Suprapubic skin (tissue), 4 donors: ENCODE measurements at regions not wholly inside any gene's neighbourhood (a gene's known extent, or its start where the extent isn't known, plus 50 kb on each side); places are given as distances from the start of the nearest gene placed in this dataset.

ENCODE experiments used
- EP300 ChIP-seq: sonication (generic); formaldehyde crosslinking; IDR thresholded peaks from one replicate; pipeline ENCODE4 v1.6.1; 2017; ENCODE audit warnings: antibody characterized with exemption
- POLR2A ChIP-seq, 2 donors: fragments of 450-650 bp; IDR thresholded peaks; one replicate each; pipeline ENCODE4 v1.6.1; 2017; ENCODE audit warnings: antibody characterized with exemption in 2 of 2, mild to moderate bottlenecking in 2 of 2, moderate library complexity in 2 of 2
- POLR2AphosphoS5 ChIP-seq, 3 donors: sonication (generic); formaldehyde crosslinking; IDR thresholded peaks; one replicate each; pipeline ENCODE4 v1.6.1; 2017; ENCODE audit warnings: antibody characterized with exemption in 3 of 3
- TF ChIP-seq, protein P1 (sequence below), 2 donors: fragments of 200-600 bp in 1 of 2; fragments of 450-650 bp in 1 of 2; sonication (generic) in 1 of 2; IDR thresholded peaks; one replicate each; pipeline ENCODE4 v1.5.1; 2016 to 2019; ENCODE audit warnings: antibody characterized with exemption in 2 of 2, mild to moderate bottlenecking in 1 of 2, moderate library complexity in 1 of 2

DNA sequence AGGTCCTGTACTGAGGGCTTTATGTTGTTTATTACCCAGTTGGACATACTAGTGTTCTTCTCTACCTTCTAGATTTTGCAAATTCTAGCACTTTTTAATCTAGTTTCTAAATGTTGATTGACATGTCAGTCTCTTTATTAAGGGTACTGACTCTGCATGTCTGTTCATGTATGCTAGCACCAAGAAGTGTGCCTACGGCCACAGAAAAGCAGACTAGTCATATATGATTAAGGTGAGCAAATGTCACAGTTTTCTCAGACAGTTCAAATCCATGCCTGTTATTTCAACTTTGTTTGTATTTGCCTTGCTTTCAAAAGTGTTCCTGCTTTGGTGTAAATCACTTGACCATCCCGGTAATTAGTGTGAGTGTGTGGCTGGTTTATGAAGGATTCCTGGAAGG is 145.0 kb upstream of the DSEL start:
- TF ChIP-seq POLR2AphosphoS5 (IDR thresholded peaks at IDR 0.05) (no peak), EP300 (no peak), POLR2A (IDR thresholded peaks at IDR 0.05) (no peak)
- TF ChIP-seq, protein P1, sequence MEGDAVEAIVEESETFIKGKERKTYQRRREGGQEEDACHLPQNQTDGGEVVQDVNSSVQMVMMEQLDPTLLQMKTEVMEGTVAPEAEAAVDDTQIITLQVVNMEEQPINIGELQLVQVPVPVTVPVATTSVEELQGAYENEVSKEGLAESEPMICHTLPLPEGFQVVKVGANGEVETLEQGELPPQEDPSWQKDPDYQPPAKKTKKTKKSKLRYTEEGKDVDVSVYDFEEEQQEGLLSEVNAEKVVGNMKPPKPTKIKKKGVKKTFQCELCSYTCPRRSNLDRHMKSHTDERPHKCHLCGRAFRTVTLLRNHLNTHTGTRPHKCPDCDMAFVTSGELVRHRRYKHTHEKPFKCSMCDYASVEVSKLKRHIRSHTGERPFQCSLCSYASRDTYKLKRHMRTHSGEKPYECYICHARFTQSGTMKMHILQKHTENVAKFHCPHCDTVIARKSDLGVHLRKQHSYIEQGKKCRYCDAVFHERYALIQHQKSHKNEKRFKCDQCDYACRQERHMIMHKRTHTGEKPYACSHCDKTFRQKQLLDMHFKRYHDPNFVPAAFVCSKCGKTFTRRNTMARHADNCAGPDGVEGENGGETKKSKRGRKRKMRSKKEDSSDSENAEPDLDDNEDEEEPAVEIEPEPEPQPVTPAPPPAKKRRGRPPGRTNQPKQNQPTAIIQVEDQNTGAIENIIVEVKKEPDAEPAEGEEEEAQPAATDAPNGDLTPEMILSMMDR (IDR thresholded peaks at IDR 0.05) = no peak
